ENCODE measurements at regions not wholly inside any gene's neighbourhood (a gene's known extent, or its start where the extent isn't known, plus 50 kb on each side); places are given as distances from the start of the nearest gene placed in this dataset.

- TF ChIP-seq ZBTB33 (IDR thresholded peaks at IDR 0.05) (no peak), MAX (IDR thresholded peaks at IDR 0.05) (no peak), FOXA2 (IDR thresholded peaks at IDR 0.05) (no peak), FOXA1 (IDR thresholded peaks at IDR 0.05) (no peak)
Observed at GRCh38 chr6:133688705-133689492, 200.0 kb upstream of the TCF21 start (continued).

GRCh38 chr6:133689863-133690262 is 199.1 kb upstream of the TCF21 start:
- 54% methylated on average over 5 of the region's 5 CpGs for WGBS

GRCh38 chr6:133693565-133693964 is 195.3 kb upstream of the TCF21 start:
- Histone ChIP-seq H3K36me3 (ENCODE audit: control insufficient read depth in 4 of 4, insufficient read depth in 3 of 4, low read depth in 1 of 4, low read length in 3 of 4) (no peaks in the 10 kb centered on the region), H3K4me3 (ENCODE audit: low read depth in 1 of 3, low read length in 3 of 3) (no peak overlapping the region), H3K4me1 (ENCODE audit: control insufficient read depth in 4 of 4, insufficient read depth in 4 of 4, low read length in 3 of 4) (no peaks in the 10 kb centered on the region), H3K9ac (ENCODE audit: low read depth in 1 of 2, low read length in 2 of 2) (no peak overlapping the region), H3K27ac (ENCODE audit: low read depth in 1 of 2, low read length in 2 of 2) (no peak overlapping the region), H3K9me3 (ENCODE audit: control insufficient read depth in 4 of 4, low read length in 3 of 4) (peaks cover 0 to 4% (median 0%) of the 10 kb centered on the region in 4 donors), H3K27me3 (ENCODE audit: control insufficient read depth in 4 of 4, insufficient read depth in 4 of 4, low read length in 3 of 4) (peaks cover 0 to 5% (median 0%) of the 10 kb centered on the region in 4 donors)
- TF ChIP-seq ATF3 (IDR thresholded peaks at IDR 0.05) (no peak), FOXA2 (IDR thresholded peaks at IDR 0.05) (no peak), SP1 (IDR thresholded peaks at IDR 0.05) (no peak), RXRA (IDR thresholded peaks at IDR 0.05) (no peak), HNF4A (conservative IDR thresholded peaks at IDR 0.05) (no peak), NR2F2 (IDR thresholded peaks at IDR 0.05) (no peak)
- DNase-seq (ENCODE audit: low spot score) = no peak
- WGBS = 94% methylated on average over 1 of the region's 1 CpG

More at GRCh38 chr6:133689863-133690262, 199.1 kb upstream of the TCF21 start:
- H3K27me3 ChIP-seq (ENCODE audit: control insufficient read depth in 4 of 4, insufficient read depth in 4 of 4, low read length in 3 of 4) = peaks cover 0 to 8% (median 1%) of the 10 kb centered on the region in 4 donors
- no peak overlapping the region for H3K27ac ChIP-seq (ENCODE audit: low read depth in 1 of 2, low read length in 2 of 2)
- no peak overlapping the region for H3K4me3 ChIP-seq (ENCODE audit: low read depth in 1 of 3, low read length in 3 of 3)
- H3K9me3 ChIP-seq (ENCODE audit: control insufficient read depth in 4 of 4, low read length in 3 of 4) = no peaks in the 10 kb centered on the region
- TF ChIP-seq FOXA2 (IDR thresholded peaks at IDR 0.05) = no peak
- no peak for TF ChIP-seq RAD21 (IDR thresholded peaks at IDR 0.05)
- no peak for TF ChIP-seq GABPA (IDR thresholded peaks at IDR 0.05 in 1 of 2, conservative IDR thresholded peaks at IDR 0.05 in 1 of 2)
- TF ChIP-seq EGR1 (IDR thresholded peaks at IDR 0.05; ENCODE audit: low read depth in 2 of 2) = no peak
- H3K9ac ChIP-seq (ENCODE audit: low read depth in 1 of 2, low read length in 2 of 2) = no peak overlapping the region
- DNase-seq (ENCODE audit: low spot score) = no peak
- H3K4me1 ChIP-seq (ENCODE audit: control insufficient read depth in 4 of 4, insufficient read depth in 4 of 4, low read length in 3 of 4) = no peaks in the 10 kb centered on the region
- no peaks in the 10 kb centered on the region for H3K36me3 ChIP-seq (ENCODE audit: control insufficient read depth in 4 of 4, insufficient read depth in 3 of 4, low read depth in 1 of 4, low read length in 3 of 4)

GRCh38 chr6:133697185-133697584 is 191.7 kb upstream of the TCF21 start:
- H3K27me3 ChIP-seq (ENCODE audit: control insufficient read depth in 4 of 4, insufficient read depth in 4 of 4, low read length in 3 of 4) = peaks cover 0 to 3% (median 0%) of the 10 kb centered on the region in 4 donors
- H3K4me1 ChIP-seq (ENCODE audit: control insufficient read depth in 4 of 4, insufficient read depth in 4 of 4, low read length in 3 of 4) = no peaks in the 10 kb centered on the region
- H3K27ac ChIP-seq (ENCODE audit: low read depth in 1 of 2, low read length in 2 of 2) = no peak overlapping the region
- H3K9me3 ChIP-seq (ENCODE audit: control insufficient read depth in 4 of 4, low read length in 3 of 4) = peaks cover 0 to 4% (median 0%) of the 10 kb centered on the region in 4 donors
- DNase-seq (ENCODE audit: low spot score) = no peak
- H3K4me3 ChIP-seq (ENCODE audit: low read depth in 1 of 3, low read length in 3 of 3) = no peak overlapping the region
- H3K9ac ChIP-seq (ENCODE audit: low read depth in 1 of 2, low read length in 2 of 2) = no peak overlapping the region
- H3K36me3 ChIP-seq (ENCODE audit: control insufficient read depth in 4 of 4, insufficient read depth in 3 of 4, low read depth in 1 of 4, low read length in 3 of 4) = no peaks in the 10 kb centered on the region
- TF ChIP-seq FOXA2 (IDR thresholded peaks at IDR 0.05) = no peak
- no peak for TF ChIP-seq RXRA (IDR thresholded peaks at IDR 0.05)
- no peak for TF ChIP-seq NR2F2 (IDR thresholded peaks at IDR 0.05)
- TF ChIP-seq ATF3 (IDR thresholded peaks at IDR 0.05) = no peak
- no peak for TF ChIP-seq EGR1 (IDR thresholded peaks at IDR 0.05; ENCODE audit: low read depth in 2 of 2)
- TF ChIP-seq RAD21 (IDR thresholded peaks at IDR 0.05) = no peak
- TF ChIP-seq CTCF (IDR thresholded peaks at IDR 0.05; ENCODE audit: low read depth, low read length, missing input control) = no peak
- TF ChIP-seq TAF1 (conservative IDR thresholded peaks at IDR 0.05) = no peak
- no peak for TF ChIP-seq ZBTB33 (IDR thresholded peaks at IDR 0.05)
- TF ChIP-seq JUND (IDR thresholded peaks at IDR 0.05) = no peak
- no peak for TF ChIP-seq MAX (IDR thresholded peaks at IDR 0.05)
